Activated T-cell treated with anti-CD3 and anti-CD28 coated beads for 1 hour (primary cell): ENCODE measurements at regions not wholly inside any gene's neighbourhood (a gene's known extent, or its start where the extent isn't known, plus 50 kb on each side); places are given as distances from the start of the nearest gene placed in this dataset.

Experiments used
- DNase-seq: peaks from one replicate; pipeline ENCODE4 v3.0.0-alpha.2; 2020; ENCODE audit warnings: low read depth

GRCh38 chr5:6869677-6870076, 156.4 kb downstream of the TENT4A start:
- DNase-seq, result no peak

- no peak for DNase-seq
These were observed 159.4 kb downstream of the TENT4A start for GRCh38 chr5:6872441-6873160.

- DNase-seq, result no peak
These were observed 160.1 kb downstream of the TENT4A start for GRCh38 chr5:6873359-6873758.

- no peak for DNase-seq
These were observed 162.1 kb downstream of the TENT4A start for GRCh38 chr5:6875376-6875775.

- no peak for DNase-seq
These were observed 165.0 kb downstream of the TENT4A start for GRCh38 chr5:6877986-6878828.

- DNase-seq, result no peak
These were observed 172.3 kb downstream of the TENT4A start for GRCh38 chr5:6885581-6885980.

GRCh38 chr5:6886866-6887265, 173.6 kb downstream of the TENT4A start:
- no peak for DNase-seq

GRCh38 chr5:6889030-6889429, 175.8 kb downstream of the TENT4A start:
- DNase-seq, result no peak

GRCh38 chr5:6899221-6899620, 186.0 kb downstream of the TENT4A start:
- no peak for DNase-seq

GRCh38 chr5:6900247-6901227, 187.3 kb downstream of the TENT4A start:
- no peak for DNase-seq

GRCh38 chr5:6902094-6902493, 188.9 kb downstream of the TENT4A start:
- DNase-seq, result no peak

- DNase-seq, result no peak
These were observed 189.4 kb downstream of the TENT4A start for GRCh38 chr5:6902597-6902996.

GRCh38 chr5:6903934-6904333, 190.7 kb downstream of the TENT4A start:
- no peak for DNase-seq

- DNase-seq, result no peak
These were observed 191.6 kb downstream of the TENT4A start for GRCh38 chr5:6904860-6905259.

- no peak for DNase-seq
These were observed 192.2 kb downstream of the TENT4A start for GRCh38 chr5:6905423-6905822.

GRCh38 chr5:6905883-6906282, 192.7 kb downstream of the TENT4A start:
- DNase-seq, result no peak

- no peak for DNase-seq
These were observed 194.2 kb downstream of the TENT4A start for GRCh38 chr5:6907320-6907918.

GRCh38 chr5:6909901-6910300, 196.7 kb downstream of the TENT4A start:
- DNase-seq, result no peak

- DNase-seq, result no peak
These were observed 197.7 kb downstream of the TENT4A start for GRCh38 chr5:6910950-6911349.

- no peak for DNase-seq
These were observed 201.1 kb downstream of the TENT4A start for GRCh38 chr5:6914347-6914746.

GRCh38 chr5:6915574-6915973, 202.3 kb downstream of the TENT4A start:
- DNase-seq, result no peak

- no peak for DNase-seq
These were observed 205.0 kb downstream of the TENT4A start for GRCh38 chr5:6918255-6918654.
